ENCODE measurements at regions not wholly inside any gene's neighbourhood (a gene's known extent, or its start where the extent isn't known, plus 50 kb on each side); places are given as distances from the start of the nearest gene placed in this dataset.

- Histone ChIP-seq H3K4me3 (ENCODE audit: insufficient read depth, low read depth, low read length) (no peak overlapping the region), H3K79me2 (ENCODE audit: insufficient read depth, low read length) (no peaks in the 10 kb centered on the region), H4K20me1 (ENCODE audit: insufficient read depth, low read length) (no peaks in the 10 kb centered on the region), H3K27me3 (ENCODE audit: insufficient read depth, low read length) (no peaks in the 10 kb centered on the region), H3K4me1 (ENCODE audit: insufficient read depth, low read length) (no peaks in the 10 kb centered on the region), H3K27ac (ENCODE audit: low read depth, low read length) (no peak overlapping the region), H3K36me3 (ENCODE audit: insufficient read depth, low read length) (no peaks in the 10 kb centered on the region), H3K4me2 (ENCODE audit: low read length) (no peak overlapping the region), H3K9ac (ENCODE audit: low read length) (no peak overlapping the region), H3K9me3 (ENCODE audit: insufficient read depth, low read depth, low read length) (no peaks in the 10 kb centered on the region), H2AFZ (ENCODE audit: low read depth, low read length) (no peak overlapping the region)
- Mint-ChIP-seq H3K9me3 (ENCODE audit: unreplicated experiment) (no peaks in the 10 kb centered on the region), H3K4me1 (ENCODE audit: low read depth, unreplicated experiment) (no peaks in the 10 kb centered on the region), H3K36me3 (ENCODE audit: low read depth, unreplicated experiment) (no peaks in the 10 kb centered on the region), H3K27ac (ENCODE audit: unreplicated experiment) (no peak overlapping the region), H3K27me3 (ENCODE audit: low read depth, unreplicated experiment) (no peaks in the 10 kb centered on the region), H3K4me3 (ENCODE audit: unreplicated experiment) (no peak overlapping the region)
- no peak for TF ChIP-seq EZH2 (IDR thresholded peaks at IDR 0.05; ENCODE audit: insufficient read depth, low read length)
- no peak for TF ChIP-seq CTCF (IDR thresholded peaks at IDR 0.05; ENCODE audit: insufficient read depth, low read depth, low read length)
- DNase-seq (ENCODE audit: low read depth) (no peak), FAIRE-seq (no peak)
Observed at GRCh38 chr11:87810486-87810885, 364.8 kb downstream of the RAB38 start.

GRCh38 chr11:87809256-87809655 is 366.0 kb downstream of the RAB38 start:
- no peaks in the 10 kb centered on the region for H3K27me3 ChIP-seq (ENCODE audit: insufficient read depth, low read length)
- H3K27ac Mint-ChIP-seq (ENCODE audit: unreplicated experiment), result no peak overlapping the region
- H3K4me1 ChIP-seq (ENCODE audit: insufficient read depth, low read length), result no peaks in the 10 kb centered on the region
- no peaks in the 10 kb centered on the region for H3K36me3 ChIP-seq (ENCODE audit: insufficient read depth, low read length)
- H4K20me1 ChIP-seq (ENCODE audit: insufficient read depth, low read length), result no peaks in the 10 kb centered on the region
- DNase-seq (ENCODE audit: low read depth) (no peak), FAIRE-seq (no peak)
- H2AFZ ChIP-seq (ENCODE audit: low read depth, low read length), result no peak overlapping the region
- no peak overlapping the region for H3K4me2 ChIP-seq (ENCODE audit: low read length)
- H3K9ac ChIP-seq (ENCODE audit: low read length), result no peak overlapping the region
- no peaks in the 10 kb centered on the region for H3K4me1 Mint-ChIP-seq (ENCODE audit: low read depth, unreplicated experiment)
- H3K9me3 Mint-ChIP-seq (ENCODE audit: unreplicated experiment), result no peaks in the 10 kb centered on the region
- H3K36me3 Mint-ChIP-seq (ENCODE audit: low read depth, unreplicated experiment), result no peaks in the 10 kb centered on the region
- no peaks in the 10 kb centered on the region for H3K79me2 ChIP-seq (ENCODE audit: insufficient read depth, low read length)
- TF ChIP-seq CTCF (IDR thresholded peaks at IDR 0.05; ENCODE audit: insufficient read depth, low read depth, low read length) (no peak), EZH2 (IDR thresholded peaks at IDR 0.05; ENCODE audit: insufficient read depth, low read length) (no peak)
- no peaks in the 10 kb centered on the region for H3K27me3 Mint-ChIP-seq (ENCODE audit: low read depth, unreplicated experiment)
- H3K4me3 Mint-ChIP-seq (ENCODE audit: unreplicated experiment), result no peak overlapping the region
- no peak overlapping the region for H3K27ac ChIP-seq (ENCODE audit: low read depth, low read length)
- no peaks in the 10 kb centered on the region for H3K9me3 ChIP-seq (ENCODE audit: insufficient read depth, low read depth, low read length)
- no peak overlapping the region for H3K4me3 ChIP-seq (ENCODE audit: insufficient read depth, low read depth, low read length)

- Mint-ChIP-seq H3K27ac (ENCODE audit: unreplicated experiment) (no peak overlapping the region), H3K27me3 (ENCODE audit: low read depth, unreplicated experiment) (no peaks in the 10 kb centered on the region), H3K4me3 (ENCODE audit: unreplicated experiment) (no peak overlapping the region), H3K9me3 (ENCODE audit: unreplicated experiment) (no peaks in the 10 kb centered on the region), H3K36me3 (ENCODE audit: low read depth, unreplicated experiment) (no peaks in the 10 kb centered on the region), H3K4me1 (ENCODE audit: low read depth, unreplicated experiment) (no peaks in the 10 kb centered on the region)
- Histone ChIP-seq H3K9me3 (ENCODE audit: insufficient read depth, low read depth, low read length) (no peaks in the 10 kb centered on the region), H2AFZ (ENCODE audit: low read depth, low read length) (no peak overlapping the region), H3K27ac (ENCODE audit: low read depth, low read length) (no peak overlapping the region), H3K4me3 (ENCODE audit: insufficient read depth, low read depth, low read length) (no peak overlapping the region), H3K27me3 (ENCODE audit: insufficient read depth, low read length) (no peaks in the 10 kb centered on the region), H3K79me2 (ENCODE audit: insufficient read depth, low read length) (no peaks in the 10 kb centered on the region), H4K20me1 (ENCODE audit: insufficient read depth, low read length) (no peaks in the 10 kb centered on the region), H3K9ac (ENCODE audit: low read length) (no peak overlapping the region), H3K4me2 (ENCODE audit: low read length) (no peak overlapping the region), H3K36me3 (ENCODE audit: insufficient read depth, low read length) (no peaks in the 10 kb centered on the region), H3K4me1 (ENCODE audit: insufficient read depth, low read length) (no peaks in the 10 kb centered on the region)
- FAIRE-seq (no peak), DNase-seq (ENCODE audit: low read depth) (no peak)
- TF ChIP-seq EZH2 (IDR thresholded peaks at IDR 0.05; ENCODE audit: insufficient read depth, low read length) (no peak), CTCF (IDR thresholded peaks at IDR 0.05; ENCODE audit: insufficient read depth, low read depth, low read length) (no peak)
Observed at GRCh38 chr11:87804176-87804575, 371.1 kb downstream of the RAB38 start.
